ENCODE measurements at regions not wholly inside any gene's neighbourhood (a gene's known extent, or its start where the extent isn't known, plus 50 kb on each side); places are given as distances from the start of the nearest gene placed in this dataset.

- Histone ChIP-seq H3K36me3 (no peaks in the 10 kb centered on the region), H3K4me3 (no peak overlapping the region), H3K27me3 (replicated peaks in 1 of 7) (peaks cover 0 to 36% (median 5%) of the 10 kb centered on the region in 7 donors), H3K4me1 (no peaks in the 10 kb centered on the region), H3K27ac (no peak overlapping the region), H3K9me3 (no peaks in the 10 kb centered on the region)
- intact Hi-C loops (cut with DNase I; ENCODE audit: low total_unique reads): no loop called here
- DNase-seq: no peak
- TF ChIP-seq, protein P1, sequence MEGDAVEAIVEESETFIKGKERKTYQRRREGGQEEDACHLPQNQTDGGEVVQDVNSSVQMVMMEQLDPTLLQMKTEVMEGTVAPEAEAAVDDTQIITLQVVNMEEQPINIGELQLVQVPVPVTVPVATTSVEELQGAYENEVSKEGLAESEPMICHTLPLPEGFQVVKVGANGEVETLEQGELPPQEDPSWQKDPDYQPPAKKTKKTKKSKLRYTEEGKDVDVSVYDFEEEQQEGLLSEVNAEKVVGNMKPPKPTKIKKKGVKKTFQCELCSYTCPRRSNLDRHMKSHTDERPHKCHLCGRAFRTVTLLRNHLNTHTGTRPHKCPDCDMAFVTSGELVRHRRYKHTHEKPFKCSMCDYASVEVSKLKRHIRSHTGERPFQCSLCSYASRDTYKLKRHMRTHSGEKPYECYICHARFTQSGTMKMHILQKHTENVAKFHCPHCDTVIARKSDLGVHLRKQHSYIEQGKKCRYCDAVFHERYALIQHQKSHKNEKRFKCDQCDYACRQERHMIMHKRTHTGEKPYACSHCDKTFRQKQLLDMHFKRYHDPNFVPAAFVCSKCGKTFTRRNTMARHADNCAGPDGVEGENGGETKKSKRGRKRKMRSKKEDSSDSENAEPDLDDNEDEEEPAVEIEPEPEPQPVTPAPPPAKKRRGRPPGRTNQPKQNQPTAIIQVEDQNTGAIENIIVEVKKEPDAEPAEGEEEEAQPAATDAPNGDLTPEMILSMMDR (IDR thresholded peaks at IDR 0.05 in 8 of 11, conservative IDR thresholded peaks at IDR 0.05 in 3 of 11): no peak
- TF ChIP-seq POLR2A (IDR thresholded peaks at IDR 0.05) (no peak), POLR2AphosphoS5 (IDR thresholded peaks at IDR 0.05) (no peak)
- WGBS, 5 donors: 55 to 81% (median 77%) methylated on average over 3 of the region's 3 CpGs
Observed at GRCh38 chr5:155137683-155138082, 124.1 kb downstream of the KIF4B start.

DNA sequence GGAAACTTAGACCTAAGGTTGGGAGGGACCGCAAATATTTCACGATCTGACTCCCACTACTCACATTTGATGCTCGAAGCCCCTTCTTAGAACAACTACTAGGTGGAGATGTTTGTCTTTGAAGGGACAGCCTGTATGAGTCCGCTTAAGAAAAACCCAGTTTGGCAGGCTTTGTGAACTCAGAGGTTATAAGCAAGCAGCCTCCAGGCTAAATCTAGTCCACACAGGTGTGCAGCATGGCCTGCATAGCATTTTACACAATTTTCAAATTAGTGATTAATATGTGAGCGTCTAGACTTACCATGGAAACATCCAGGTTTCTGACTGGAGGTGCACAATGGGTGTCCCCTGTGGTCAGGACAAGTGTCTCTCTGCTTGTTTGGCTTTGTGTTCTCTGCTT is 127.1 kb downstream of the KIF4B start:
- whole genome bisulfite sequencing, 5 donors: 88 to 94% (median 90%) methylated on average over 5 of the region's 5 CpGs
- intact Hi-C loops (cut with DNase I; ENCODE audit: low total_unique reads): no loop called here
- Histone ChIP-seq H3K27me3 (replicated peaks in 1 of 7) (peaks cover 0 to 35% (median 5%) of the 10 kb centered on the region in 7 donors), H3K36me3 (no peaks in the 10 kb centered on the region), H3K27ac (no peak overlapping the region), H3K9me3 (no peaks in the 10 kb centered on the region), H3K4me1 (no peaks in the 10 kb centered on the region), H3K4me3 (no peak overlapping the region)
- DNase-seq: no peak
- TF ChIP-seq POLR2A (IDR thresholded peaks at IDR 0.05) (no peak), POLR2AphosphoS5 (IDR thresholded peaks at IDR 0.05) (no peak)
- TF ChIP-seq, protein P1 (IDR thresholded peaks at IDR 0.05 in 8 of 11, conservative IDR thresholded peaks at IDR 0.05 in 3 of 11): no peak

GRCh38 chr5:155144956-155145355 is 131.4 kb downstream of the KIF4B start:
- H3K4me1 ChIP-seq: no peaks in the 10 kb centered on the region
- no peaks in the 10 kb centered on the region for H3K9me3 ChIP-seq
- H3K36me3 ChIP-seq: no peaks in the 10 kb centered on the region
- peaks cover 0 to 5% (median 0%) of the 10 kb centered on the region in 7 donors for H3K27me3 ChIP-seq (replicated peaks in 1 of 7)
- TF ChIP-seq, protein P1 (IDR thresholded peaks at IDR 0.05 in 8 of 11, conservative IDR thresholded peaks at IDR 0.05 in 3 of 11): no peak
- no peak for TF ChIP-seq POLR2A (IDR thresholded peaks at IDR 0.05)
- TF ChIP-seq POLR2AphosphoS5 (IDR thresholded peaks at IDR 0.05): no peak
- DNase-seq: no peak
- H3K27ac ChIP-seq: no peak overlapping the region
- no peak overlapping the region for H3K4me3 ChIP-seq
- intact Hi-C loops (cut with DNase I; ENCODE audit: low total_unique reads): no loop called here

DNA sequence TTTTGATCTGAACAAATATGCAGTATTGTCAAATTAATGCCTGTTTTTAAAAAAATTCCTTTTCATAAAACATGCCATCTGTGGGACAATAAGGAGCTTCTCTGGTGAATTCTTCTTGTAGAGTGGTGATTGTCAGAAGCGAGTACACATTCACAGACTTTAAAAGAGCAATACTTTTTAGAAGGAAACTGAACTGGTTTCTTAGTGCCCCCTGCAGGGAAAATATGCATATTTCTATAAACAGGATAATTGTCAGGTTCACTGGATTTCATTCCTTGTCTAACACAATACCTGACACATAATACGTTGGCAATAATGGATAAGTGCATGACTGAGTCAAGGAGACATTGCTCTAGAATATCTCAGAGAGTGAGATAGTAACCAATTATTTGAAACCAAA is 133.7 kb downstream of the KIF4B start:
- H3K4me1 ChIP-seq: no peaks in the 10 kb centered on the region
- no peaks in the 10 kb centered on the region for H3K36me3 ChIP-seq
- no peaks in the 10 kb centered on the region for H3K27me3 ChIP-seq (replicated peaks in 1 of 7)
- intact Hi-C loops (cut with DNase I; ENCODE audit: low total_unique reads): no loop called here
- no peaks in the 10 kb centered on the region for H3K9me3 ChIP-seq
- WGBS, 5 donors: 32 to 58% (median 46%) methylated on average over 2 of the region's 2 CpGs
- TF ChIP-seq, protein P1 (IDR thresholded peaks at IDR 0.05 in 8 of 11, conservative IDR thresholded peaks at IDR 0.05 in 3 of 11): peak in 2 of 11 experiments; percentile 8 to 23
- TF ChIP-seq POLR2A (IDR thresholded peaks at IDR 0.05): no peak
- H3K27ac ChIP-seq: no peak overlapping the region
- no peak overlapping the region for H3K4me3 ChIP-seq
- DNase-seq: no peak

Data from spleen (tissue), 11 donors.